ENCODE measurements at regions not wholly inside any gene's neighbourhood (a gene's known extent, or its start where the extent isn't known, plus 50 kb on each side); places are given as distances from the start of the nearest gene placed in this dataset.
"Not testable (repeated sequence)": the region's sequence is repeated elsewhere in the genome, so short reads cannot be mapped to it uniquely, and the experiment has no call there.

GRCh38 chr17:77622647-77623046 is 335.9 kb upstream of the TNRC6C start:
- peaks cover 0 to 9% (median 5%) of the 10 kb centered on the region in 4 donors for H3K9me3 ChIP-seq
- 57 to 77% (median 69%) methylated on average over 4 of the region's 4 CpGs for WGBS, 5 donors
- intact Hi-C loops (cut with DNase I; ENCODE audit: low total_unique reads), result no loop called here

GRCh38 chr17:77623321-77623720 is 335.2 kb upstream of the TNRC6C start:
- H3K4me3 ChIP-seq; H3K4me1 ChIP-seq; H3K27ac ChIP-seq; H3K36me3 ChIP-seq; DNase-seq; H3K27me3 ChIP-seq; intact Hi-C loops (cut with DNase I; ENCODE audit: low total_unique reads): not testable (repeated sequence)
- peaks cover 0 to 11% (median 6%) of the 10 kb centered on the region in 4 donors for H3K9me3 ChIP-seq
- WGBS, 5 donors, result 91 to 96% (median 92%) methylated on average over 10 of the region's 10 CpGs

More at GRCh38 chr17:77622647-77623046, 335.9 kb upstream of the TNRC6C start:
- TF ChIP-seq POLR2AphosphoS5 (IDR thresholded peaks at IDR 0.05), result no peak
- no peak for TF ChIP-seq EP300 (IDR thresholded peaks at IDR 0.05)
- no peak for TF ChIP-seq POLR2A (IDR thresholded peaks at IDR 0.05)
- TF ChIP-seq CTCF (IDR thresholded peaks at IDR 0.05), result no peak
- H3K4me3 ChIP-seq, result no peak overlapping the region
- H3K27ac ChIP-seq, result no peak overlapping the region
- DNase-seq, result no peak
- H3K36me3 ChIP-seq, result no peaks in the 10 kb centered on the region
- no peaks in the 10 kb centered on the region for H3K4me1 ChIP-seq
- no peaks in the 10 kb centered on the region for H3K27me3 ChIP-seq

GRCh38 chr17:77628035-77628434 is 330.5 kb upstream of the TNRC6C start:
- Histone ChIP-seq H3K9me3 (peaks cover 0 to 11% (median 6%) of the 10 kb centered on the region in 4 donors), H3K27ac (no peak overlapping the region), H3K4me3 (no peak overlapping the region), H3K4me1 (no peaks in the 10 kb centered on the region), H3K36me3 (no peaks in the 10 kb centered on the region), H3K27me3 (no peaks in the 10 kb centered on the region)
- TF ChIP-seq POLR2A (IDR thresholded peaks at IDR 0.05), result no peak
- no peak for TF ChIP-seq CTCF (IDR thresholded peaks at IDR 0.05)
- TF ChIP-seq POLR2AphosphoS5 (IDR thresholded peaks at IDR 0.05), result no peak
- no peak for TF ChIP-seq EP300 (IDR thresholded peaks at IDR 0.05)
- 76 to 90% (median 85%) methylated on average over 2 of the region's 2 CpGs for WGBS, 5 donors
- intact Hi-C loops (cut with DNase I; ENCODE audit: low total_unique reads), result no loop called here
- no peak for DNase-seq

GRCh38 chr17:77629284-77629683 is 329.2 kb upstream of the TNRC6C start:
- peaks cover 0 to 11% (median 6%) of the 10 kb centered on the region in 4 donors for H3K9me3 ChIP-seq
- WGBS, 5 donors, result 78 to 90% (median 83%) methylated on average over 2 of the region's 2 CpGs
- H3K27ac ChIP-seq; H3K27me3 ChIP-seq; H3K36me3 ChIP-seq; intact Hi-C loops (cut with DNase I; ENCODE audit: low total_unique reads); H3K4me1 ChIP-seq; H3K4me3 ChIP-seq; DNase-seq: not testable (repeated sequence)

GRCh38 chr17:77631307-77631706 is 327.2 kb upstream of the TNRC6C start:
- H3K9me3 ChIP-seq, result peaks cover 0 to 11% (median 6%) of the 10 kb centered on the region in 4 donors
- no peak for DNase-seq
- intact Hi-C loops (cut with DNase I; ENCODE audit: low total_unique reads), result no loop called here
- H3K36me3 ChIP-seq, result no peaks in the 10 kb centered on the region
- no peak overlapping the region for H3K27ac ChIP-seq
- WGBS, 5 donors, result 90 to 94% (median 94%) methylated on average over 9 of the region's 9 CpGs
- no peak overlapping the region for H3K4me3 ChIP-seq
- TF ChIP-seq CTCF (IDR thresholded peaks at IDR 0.05) (no peak), EP300 (IDR thresholded peaks at IDR 0.05) (no peak), POLR2AphosphoS5 (IDR thresholded peaks at IDR 0.05) (no peak), POLR2A (IDR thresholded peaks at IDR 0.05) (no peak)
- H3K4me1 ChIP-seq, result no peaks in the 10 kb centered on the region
- H3K27me3 ChIP-seq, result peaks cover 0 to 7% (median 0%) of the 10 kb centered on the region in 3 donors

Measured in stomach (tissue), 8 donors.